Dendritic cell treated with granulocyte-macrophage colony-stimulating factor and Interleukin-4, amounts not matched to agents 40 ng/mL and 50 ng/mL, for 4 days (primary cell): ENCODE measurements at regions not wholly inside any gene's neighbourhood (a gene's known extent, or its start where the extent isn't known, plus 50 kb on each side); places are given as distances from the start of the nearest gene placed in this dataset.

Experiments used
- H3K27ac Mint-ChIP-seq: one replicate; pipeline ENCODE4 v1.8.0; 2022; ENCODE audit warnings: mild to moderate bottlenecking, mixed read lengths
- H3K27me3 Mint-ChIP-seq: one replicate; pipeline ENCODE4 v1.8.0; 2022; ENCODE audit warnings: mild to moderate bottlenecking, mixed read lengths
- H3K36me3 Mint-ChIP-seq: one replicate; pipeline ENCODE4 v1.8.0; 2022; ENCODE audit warnings: low read depth, mixed read lengths
- H3K4me1 Mint-ChIP-seq: one replicate; pipeline ENCODE4 v1.8.0; 2022; ENCODE audit warnings: low read depth, mixed read lengths
- H3K4me3 Mint-ChIP-seq: one replicate; pipeline ENCODE4 v1.8.0; 2022; ENCODE audit warnings: mild to moderate bottlenecking, moderate library complexity, mixed read lengths
- H3K9me3 Mint-ChIP-seq: one replicate; pipeline ENCODE4 v1.8.0; 2022; ENCODE audit warnings: mixed read lengths
- intact Hi-C: fragments of 100-400 bp; cut with micrococcal nuclease; formaldehyde crosslinking; loops from one replicate; pipeline ENCODE4 v1.15.0; 2022

DNA sequence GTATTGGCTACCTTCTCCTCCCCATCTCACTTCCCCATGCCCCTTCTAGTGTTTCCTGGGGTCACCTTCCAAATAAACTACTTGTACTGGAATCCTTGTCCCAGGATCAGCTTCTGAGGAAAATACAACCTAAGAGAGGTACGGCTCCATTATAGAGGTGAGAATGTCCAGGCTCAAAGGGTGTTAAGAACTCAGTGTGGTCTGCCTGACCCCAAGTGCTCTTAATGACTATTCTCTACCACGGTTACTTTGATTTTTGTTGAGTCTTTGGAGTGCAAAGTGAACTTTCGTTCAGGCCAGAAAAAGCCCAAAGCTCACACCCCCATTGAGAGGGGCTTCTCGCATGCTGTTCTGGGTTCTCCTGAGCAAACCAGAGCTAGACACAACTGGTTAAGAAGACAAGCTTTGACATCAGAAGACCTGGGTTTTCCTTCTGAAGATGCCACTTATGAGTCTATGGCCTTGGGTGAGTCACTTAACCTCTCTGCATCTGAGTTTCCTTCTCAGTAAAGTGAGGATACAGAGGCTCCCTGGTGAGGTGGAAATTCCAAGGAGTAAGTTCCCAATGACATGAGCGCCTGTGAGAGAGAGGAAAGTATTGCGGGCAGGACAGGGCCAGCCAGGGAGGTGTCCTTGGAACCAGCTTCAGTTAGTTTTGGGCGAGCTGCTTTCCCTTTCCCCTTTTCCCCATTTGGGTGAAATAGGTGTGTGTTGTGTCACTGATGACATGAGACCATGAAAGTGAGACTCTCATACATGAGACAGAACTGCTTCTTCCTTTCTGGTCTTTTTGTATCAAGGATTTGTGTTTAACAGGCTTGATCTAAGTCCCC, 475.0 kb upstream of the PROK2 start:
- H3K36me3 Mint-ChIP-seq: no peaks in the 10 kb centered on the region
- no peak overlapping the region for H3K4me3 Mint-ChIP-seq
- no peaks in the 10 kb centered on the region for H3K9me3 Mint-ChIP-seq

DNA sequence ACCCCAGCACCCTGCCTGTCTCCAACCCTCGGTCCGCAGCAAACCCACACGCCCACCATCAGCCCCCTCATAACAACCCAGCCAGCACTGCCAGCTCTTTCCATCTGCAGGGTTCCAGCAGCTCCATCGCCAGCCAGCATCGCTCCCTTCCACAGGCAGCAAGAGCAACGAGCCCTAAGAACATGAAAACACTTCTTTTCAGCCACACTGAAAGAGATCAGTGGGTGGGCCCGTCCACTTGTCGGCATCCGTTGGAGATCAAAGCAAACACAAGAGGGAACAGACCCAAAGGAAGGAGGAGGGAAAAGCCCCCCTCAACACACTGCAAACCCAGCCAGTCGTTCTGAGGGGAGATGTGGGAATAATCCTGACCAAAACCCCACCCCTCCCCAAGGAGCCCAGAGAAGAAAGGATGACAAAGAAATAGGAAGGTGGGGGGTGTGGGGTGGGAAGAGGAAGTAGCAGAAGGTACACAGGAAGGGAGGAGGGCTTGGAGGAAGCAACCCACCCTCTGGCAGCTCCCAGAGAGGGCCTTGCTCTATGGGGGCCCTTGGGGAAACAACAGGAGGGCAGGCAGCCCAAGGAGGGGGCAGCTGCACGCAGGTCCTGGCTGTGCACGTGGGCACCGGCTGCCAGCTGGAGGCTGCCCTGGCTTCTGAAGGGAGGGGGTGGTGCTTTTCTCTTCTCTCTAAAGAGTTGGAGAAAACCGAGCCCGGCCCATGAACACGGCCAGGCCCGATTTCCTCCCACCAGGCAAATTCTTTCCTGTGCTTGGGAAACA, 473.6 kb upstream of the PROK2 start:
- no peak overlapping the region for H3K27ac Mint-ChIP-seq
- H3K4me3 Mint-ChIP-seq: no peak overlapping the region
- no peaks in the 10 kb centered on the region for H3K36me3 Mint-ChIP-seq
- peaks cover 21% of the 10 kb centered on the region for H3K4me1 Mint-ChIP-seq
- peaks cover 65% of the 10 kb centered on the region for H3K27me3 Mint-ChIP-seq
- intact Hi-C loops: loop anchor here (10.0 kb wide), 3 partner anchors 56 to 134 kb away; no protein-coding TSS in a partner anchor
- H3K9me3 Mint-ChIP-seq: no peaks in the 10 kb centered on the region

More for the DNA sequence above, 475.0 kb upstream of the PROK2 start:
- Mint-ChIP-seq H3K4me1 (peaks cover 21% of the 10 kb centered on the region), H3K27ac (no peak overlapping the region), H3K27me3 (peaks cover 62% of the 10 kb centered on the region)
- intact Hi-C loops: loop anchor here (10.0 kb wide), 4 partner anchors 55 to 555 kb away; no protein-coding TSS in a partner anchor

DNA sequence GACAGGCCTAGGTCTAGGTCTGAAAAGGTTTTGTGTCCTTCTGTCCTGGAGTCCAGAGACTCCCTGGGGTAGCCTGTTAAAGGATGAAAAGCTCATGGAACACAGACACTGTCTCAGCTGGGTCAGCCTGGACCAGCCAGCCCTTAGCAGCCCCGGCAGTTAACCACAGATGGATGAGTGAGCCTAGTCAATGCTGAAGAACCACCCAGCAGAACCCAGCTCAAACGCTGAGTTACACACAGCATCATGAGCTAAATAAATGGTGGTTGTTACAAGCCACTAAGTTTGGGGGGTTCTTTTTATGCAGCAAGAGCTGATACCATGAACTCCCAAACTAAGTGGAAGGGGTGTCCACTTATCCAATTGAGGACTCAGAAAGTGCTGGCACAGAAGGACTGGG, 472.8 kb upstream of the PROK2 start:
- H3K4me1 Mint-ChIP-seq: peaks cover 21% of the 10 kb centered on the region
- intact Hi-C loops: loop anchor here (10.0 kb wide), 3 partner anchors 57 to 133 kb away; no protein-coding TSS in a partner anchor
- no peak overlapping the region for H3K4me3 Mint-ChIP-seq
- H3K9me3 Mint-ChIP-seq: no peaks in the 10 kb centered on the region
- peaks cover 68% of the 10 kb centered on the region for H3K27me3 Mint-ChIP-seq
- no peaks in the 10 kb centered on the region for H3K36me3 Mint-ChIP-seq
- no peak overlapping the region for H3K27ac Mint-ChIP-seq

DNA sequence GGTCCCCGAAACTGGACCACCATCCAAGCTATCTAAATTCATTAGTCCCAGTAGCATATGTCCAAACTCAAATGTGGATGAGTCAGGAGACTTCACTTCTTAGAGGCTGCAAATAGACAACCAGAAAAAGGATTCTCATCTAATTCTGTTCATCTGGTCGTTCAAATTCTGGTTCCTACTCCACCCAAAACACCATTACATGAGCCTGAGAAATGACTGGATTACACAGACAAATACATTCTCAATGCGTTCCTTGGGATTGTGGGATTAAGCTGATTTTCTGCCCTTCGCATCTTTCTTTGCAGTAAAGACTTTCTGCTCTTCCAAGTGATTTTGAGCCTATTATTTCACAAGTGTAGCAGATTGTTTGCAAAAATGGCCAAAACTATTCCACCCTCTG, 472.3 kb upstream of the PROK2 start:
- no peaks in the 10 kb centered on the region for H3K36me3 Mint-ChIP-seq
- H3K4me3 Mint-ChIP-seq: no peak overlapping the region
- peaks cover 73% of the 10 kb centered on the region for H3K27me3 Mint-ChIP-seq
- intact Hi-C loops: loop anchor here (10.0 kb wide), 3 partner anchors 58 to 132 kb away; no protein-coding TSS in a partner anchor
- no peak overlapping the region for H3K27ac Mint-ChIP-seq
- H3K4me1 Mint-ChIP-seq: peaks cover 21% of the 10 kb centered on the region
- no peaks in the 10 kb centered on the region for H3K9me3 Mint-ChIP-seq

DNA sequence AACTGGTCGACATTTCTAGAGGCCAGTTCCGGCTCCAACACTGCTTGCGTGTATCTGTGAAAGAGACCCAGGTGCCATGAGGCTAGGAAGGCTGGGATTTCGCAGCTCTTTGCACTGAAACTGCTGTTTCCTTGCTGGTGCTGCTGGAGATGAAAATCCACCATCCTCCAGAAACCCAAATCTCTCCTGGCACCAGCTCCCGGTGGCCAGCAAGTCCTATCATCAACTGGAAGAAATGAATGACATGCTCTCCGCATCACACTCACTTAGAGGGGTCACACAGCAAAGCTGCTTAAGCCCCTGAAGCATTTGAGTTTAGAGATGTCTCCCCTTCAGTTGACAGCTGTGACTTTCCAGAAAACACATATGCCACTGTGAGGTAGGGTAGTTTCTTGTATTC, 471.8 kb upstream of the PROK2 start:
- H3K27me3 Mint-ChIP-seq: peaks cover 75% of the 10 kb centered on the region
- H3K4me1 Mint-ChIP-seq: peaks cover 21% of the 10 kb centered on the region
- intact Hi-C loops: loop anchor here (10.0 kb wide), 3 partner anchors 58 to 132 kb away; no protein-coding TSS in a partner anchor
- H3K9me3 Mint-ChIP-seq: no peaks in the 10 kb centered on the region
- no peak overlapping the region for H3K4me3 Mint-ChIP-seq
- H3K36me3 Mint-ChIP-seq: no peaks in the 10 kb centered on the region
- H3K27ac Mint-ChIP-seq: no peak overlapping the region

DNA sequence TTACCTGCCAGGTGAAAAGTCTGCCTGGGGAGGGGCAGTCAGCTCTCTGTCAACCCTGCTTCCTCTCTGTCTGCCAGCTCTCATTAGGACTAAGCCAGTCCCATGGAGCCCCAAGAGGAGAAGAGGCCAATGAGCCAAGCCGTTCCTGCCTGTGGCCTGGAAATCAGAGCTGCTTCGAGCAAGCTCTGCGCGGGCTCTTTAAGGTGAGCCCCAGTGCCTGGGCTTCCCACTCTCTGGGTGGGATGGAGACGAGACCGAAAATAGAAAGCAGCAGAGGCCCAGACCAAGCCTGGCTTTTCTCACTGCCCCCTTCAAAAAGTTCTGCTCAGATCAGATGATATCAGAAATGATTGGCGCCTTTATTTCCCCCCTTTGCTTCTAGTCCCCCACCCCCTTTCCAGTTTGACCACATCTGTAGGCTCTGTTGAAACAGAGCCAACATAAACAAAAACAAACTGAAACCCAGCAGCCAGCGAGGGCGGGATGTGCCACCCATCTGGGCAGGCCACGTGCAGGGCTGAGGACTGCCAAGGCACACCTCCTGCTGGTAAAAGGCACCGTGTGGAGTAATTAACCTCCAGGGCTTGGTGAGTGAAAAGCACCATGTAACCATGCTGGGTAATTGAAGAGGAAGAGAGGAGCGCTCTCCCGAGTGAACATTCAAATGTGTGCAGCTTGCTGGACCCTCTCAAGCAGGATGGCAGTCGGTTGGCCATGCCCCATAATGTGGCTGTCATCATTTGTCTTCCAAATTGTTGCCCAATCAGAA, 471.0 kb upstream of the PROK2 start:
- Mint-ChIP-seq H3K4me1 (peaks cover 21% of the 10 kb centered on the region), H3K36me3 (no peaks in the 10 kb centered on the region), H3K27ac (no peak overlapping the region), H3K27me3 (peaks cover 74% of the 10 kb centered on the region), H3K9me3 (no peaks in the 10 kb centered on the region), H3K4me3 (no peak overlapping the region)
- intact Hi-C loops: loop anchor here (10.0 kb wide), 3 partner anchors 59 to 131 kb away; no protein-coding TSS in a partner anchor

DNA sequence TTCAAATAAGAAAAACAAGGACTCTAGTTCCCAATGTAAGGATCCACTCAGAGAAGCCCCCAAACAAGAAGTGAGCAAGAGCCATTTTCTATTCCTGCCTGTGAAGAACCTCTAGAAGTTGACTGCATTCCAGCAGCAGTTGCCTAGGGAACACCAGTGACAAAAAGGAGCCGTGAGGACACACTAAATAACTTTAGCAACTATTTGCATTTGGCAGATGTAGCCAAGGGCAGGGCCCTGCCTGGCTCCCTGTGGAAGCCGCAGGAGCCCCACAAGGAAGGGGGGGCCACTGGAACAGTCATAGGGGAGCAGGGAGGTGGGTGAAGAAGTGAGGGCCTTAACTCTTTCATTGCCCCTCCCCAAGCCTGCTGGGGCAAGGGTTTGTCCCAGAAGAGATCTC, 470.2 kb upstream of the PROK2 start:
- Mint-ChIP-seq H3K9me3 (no peaks in the 10 kb centered on the region), H3K36me3 (no peaks in the 10 kb centered on the region), H3K27me3 (peaks cover 68% of the 10 kb centered on the region), H3K4me1 (peaks cover 21% of the 10 kb centered on the region), H3K4me3 (no peak overlapping the region), H3K27ac (no peak overlapping the region)
- intact Hi-C loops: loop anchor here (10.0 kb wide), 3 partner anchors 60 to 130 kb away; no protein-coding TSS in a partner anchor

DNA sequence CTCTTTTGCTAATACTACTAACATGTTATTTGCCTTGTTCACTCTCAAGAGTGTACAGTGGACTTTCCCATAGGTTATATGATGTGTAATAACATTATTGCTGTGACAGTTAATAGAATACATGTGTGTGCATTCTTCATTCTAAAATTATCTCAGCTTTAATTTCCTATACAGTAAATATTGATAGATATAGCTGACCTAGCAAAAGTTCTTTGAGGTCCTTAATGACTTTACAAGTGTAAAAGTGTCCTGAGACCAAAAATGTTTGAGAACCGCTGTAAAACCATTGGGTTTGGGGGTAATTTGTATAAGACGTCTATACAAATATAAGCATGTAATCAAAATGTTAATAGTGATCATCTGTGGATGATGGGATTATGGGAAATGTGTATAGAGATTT, 469.5 kb upstream of the PROK2 start:
- Mint-ChIP-seq H3K27ac (no peak overlapping the region), H3K27me3 (peaks cover 64% of the 10 kb centered on the region), H3K4me3 (no peak overlapping the region), H3K4me1 (peaks cover 21% of the 10 kb centered on the region), H3K36me3 (no peaks in the 10 kb centered on the region), H3K9me3 (no peaks in the 10 kb centered on the region)
- intact Hi-C loops: loop anchor here (10.0 kb wide), 3 partner anchors 60 to 130 kb away; no protein-coding TSS in a partner anchor

DNA sequence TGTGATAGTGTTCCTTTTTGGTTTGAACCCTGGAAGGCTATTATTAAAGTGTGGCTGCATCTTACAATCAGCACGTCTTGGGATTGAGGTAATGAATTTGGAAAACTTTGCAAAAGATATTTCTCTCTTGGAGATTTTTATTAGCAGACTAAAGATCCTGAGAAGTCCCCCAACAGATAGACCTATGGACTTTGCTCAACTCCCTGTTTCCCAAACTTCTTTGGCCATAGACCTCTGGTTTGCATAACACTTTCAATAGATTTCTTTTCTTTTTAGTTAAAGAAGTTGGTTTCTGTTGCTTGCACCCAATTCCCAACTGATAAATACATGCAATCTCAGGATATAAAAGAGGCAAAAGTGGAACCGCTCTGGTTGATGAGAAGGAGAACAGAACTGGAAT, 465.8 kb upstream of the PROK2 start:
- no peaks in the 10 kb centered on the region for H3K9me3 Mint-ChIP-seq
- intact Hi-C loops: loop anchor here (10.0 kb wide), 3 partner anchors 64 to 126 kb away; no protein-coding TSS in a partner anchor

DNA sequence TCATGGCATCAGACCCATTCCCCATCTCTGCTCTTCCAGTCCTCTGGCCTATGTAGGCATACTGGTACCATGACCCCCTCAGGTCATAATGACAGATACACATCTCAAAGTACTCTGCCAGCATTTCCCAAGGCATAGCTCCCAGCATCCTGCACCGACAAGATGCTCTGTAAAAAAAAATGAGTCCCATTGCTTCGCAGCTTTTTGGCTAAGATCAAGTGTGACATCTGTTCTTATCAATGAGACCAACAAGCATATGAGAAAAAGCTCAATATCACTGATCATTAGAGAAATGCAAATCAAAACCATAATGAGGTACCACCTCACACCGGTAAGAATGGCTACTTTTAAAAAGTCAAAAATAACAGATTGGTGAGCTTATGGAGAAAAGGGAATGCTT, 463.9 kb upstream of the PROK2 start:
- Mint-ChIP-seq H3K27me3 (peaks cover 55% of the 10 kb centered on the region), H3K27ac (no peak overlapping the region), H3K36me3 (no peaks in the 10 kb centered on the region), H3K4me3 (no peak overlapping the region), H3K9me3 (no peaks in the 10 kb centered on the region), H3K4me1 (peaks cover 6% of the 10 kb centered on the region)
- intact Hi-C loops: no loop called here

More for the DNA sequence above, 465.8 kb upstream of the PROK2 start:
- H3K27ac Mint-ChIP-seq: no peak overlapping the region
- peaks cover 2% of the 10 kb centered on the region for H3K4me1 Mint-ChIP-seq
- H3K27me3 Mint-ChIP-seq: peaks cover 48% of the 10 kb centered on the region
- H3K36me3 Mint-ChIP-seq: no peaks in the 10 kb centered on the region
- no peak overlapping the region for H3K4me3 Mint-ChIP-seq

DNA sequence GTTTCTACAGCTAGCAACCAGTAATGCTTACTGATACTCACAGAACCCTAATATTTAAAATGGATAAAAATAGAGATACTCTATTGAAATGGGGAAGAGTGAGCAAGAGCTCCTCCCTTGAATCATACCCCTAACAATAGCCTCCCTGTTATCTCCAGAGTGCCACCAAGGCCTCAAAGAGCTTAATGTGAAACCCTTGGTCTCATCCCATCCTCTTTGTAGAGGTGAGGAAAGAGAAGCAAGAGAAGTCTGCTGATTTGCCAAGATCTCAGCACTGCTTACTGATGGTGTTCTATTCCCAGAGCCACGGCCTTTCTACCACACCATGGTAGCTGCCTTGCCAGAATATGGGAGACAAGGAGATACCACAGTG, 463.4 kb upstream of the PROK2 start:
- intact Hi-C loops: no loop called here

DNA sequence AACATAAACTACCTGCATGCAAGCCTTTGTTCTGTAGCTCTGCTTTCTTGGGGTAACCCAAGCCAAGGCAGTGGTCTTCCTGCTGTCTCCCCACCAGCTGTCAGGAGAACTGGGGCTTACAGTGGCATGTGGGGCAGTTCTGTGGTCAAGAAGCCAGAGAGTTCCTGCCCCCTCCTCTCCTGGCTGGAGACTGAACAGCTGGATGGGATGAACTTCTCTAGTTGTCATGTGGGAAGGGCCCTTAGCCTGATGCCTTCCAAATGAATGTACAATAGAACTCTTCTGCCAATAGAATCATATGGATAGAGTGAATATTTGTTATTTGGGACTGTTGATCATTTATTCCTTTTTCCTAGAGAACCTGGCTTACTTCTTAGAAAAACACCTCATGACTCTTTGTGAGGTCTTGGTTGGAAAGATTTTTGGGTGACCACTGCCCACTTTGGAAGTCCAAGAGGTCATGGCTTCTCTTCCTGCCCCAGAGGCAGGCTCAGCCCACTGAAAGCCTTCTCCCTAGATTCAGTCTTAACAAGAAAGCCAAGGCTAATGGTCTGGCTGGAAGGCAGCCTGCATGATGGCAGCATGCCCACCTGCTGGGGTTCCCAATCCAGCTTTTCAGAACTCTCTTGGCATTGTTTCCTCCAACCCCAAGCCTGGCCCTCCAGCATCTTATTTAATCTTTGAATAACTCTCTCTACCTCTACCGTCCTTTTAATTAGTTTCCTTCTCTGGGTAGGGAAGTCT, 462.9 kb upstream of the PROK2 start:
- Mint-ChIP-seq H3K27me3 (peaks cover 54% of the 10 kb centered on the region), H3K4me3 (no peak overlapping the region), H3K36me3 (no peaks in the 10 kb centered on the region), H3K4me1 (peaks cover 6% of the 10 kb centered on the region), H3K9me3 (no peaks in the 10 kb centered on the region), H3K27ac (no peak overlapping the region)
- intact Hi-C loops: no loop called here

More for the DNA sequence above, 463.4 kb upstream of the PROK2 start:
- H3K4me1 Mint-ChIP-seq: peaks cover 6% of the 10 kb centered on the region
- no peaks in the 10 kb centered on the region for H3K36me3 Mint-ChIP-seq
- H3K9me3 Mint-ChIP-seq: no peaks in the 10 kb centered on the region
- H3K27ac Mint-ChIP-seq: no peak overlapping the region
- H3K4me3 Mint-ChIP-seq: no peak overlapping the region
- H3K27me3 Mint-ChIP-seq: peaks cover 53% of the 10 kb centered on the region

DNA sequence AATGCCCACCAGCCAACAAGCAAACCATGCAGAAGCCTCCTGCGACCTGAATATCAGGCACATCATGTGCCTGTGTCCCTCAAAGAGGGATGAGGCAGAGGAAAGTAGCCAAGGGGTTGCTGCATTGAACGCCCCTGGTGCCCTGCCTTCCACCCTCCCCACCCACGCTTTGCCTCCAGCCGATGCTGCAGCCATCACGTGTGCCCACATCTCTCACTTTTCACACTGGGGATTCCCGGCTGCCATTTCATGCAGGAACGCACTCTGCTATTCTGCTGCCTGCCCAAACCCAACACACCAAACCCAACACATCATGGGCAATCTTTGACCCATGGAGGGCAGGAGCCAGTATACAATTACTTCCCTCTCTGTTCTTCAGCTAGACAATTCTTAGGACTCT, 462.2 kb upstream of the PROK2 start:
- Mint-ChIP-seq H3K36me3 (no peaks in the 10 kb centered on the region), H3K27ac (no peak overlapping the region), H3K9me3 (no peaks in the 10 kb centered on the region), H3K4me3 (no peak overlapping the region), H3K27me3 (peaks cover 55% of the 10 kb centered on the region), H3K4me1 (peaks cover 6% of the 10 kb centered on the region)
- intact Hi-C loops: no loop called here
